BJ (cell line): ENCODE measurements at regions not wholly inside any gene's neighbourhood (a gene's known extent, or its start where the extent isn't known, plus 50 kb on each side); places are given as distances from the start of the nearest gene placed in this dataset.

ENCODE experiments used
- CTCF ChIA-PET: fragments of 350-600 bp; formaldehyde crosslinking; extraction: SDS; loops from one replicate; lab custom pipeline; 2021; ENCODE audit warnings: antibody characterized with exemption, inconsistent platforms; lab: Yijun Ruan, JAX
- POLR2A ChIA-PET: fragments of 300-600 bp; sonication (Branson Sonifier 250); formaldehyde crosslinking; extraction: SDS; loops from one replicate; lab custom pipeline; 2021; ENCODE audit warnings: antibody characterized with exemption; lab: Charles Lee
- DNase-seq: peaks from one replicate; pipeline ENCODE4 v3.0.0-alpha.2; 2011; ENCODE audit warnings: low read depth
- H3K27me3 ChIP-seq: 2 replicates; pipeline ENCODE4 v1.6.0; 2011; ENCODE audit warnings: low read length; ENCODE audit not compliant: control insufficient read depth, insufficient read depth
- H3K36me3 ChIP-seq: 2 replicates; pipeline ENCODE4 v1.5.1; 2011; ENCODE audit warnings: low read length; ENCODE audit not compliant: control insufficient read depth, insufficient read depth
- H3K4me3 ChIP-seq: 2 replicates; pipeline ENCODE4 v1.5.1; 2011; ENCODE audit warnings: low read depth, mild to moderate bottlenecking, control low read depth, low read length
- CTCF ChIP-seq: IDR thresholded peaks from 2 replicates; pipeline ENCODE4 v1.5.1; 2011; ENCODE audit warnings: low read depth, mild to moderate bottlenecking, control low read depth, inconsistent platforms, low read length, moderate library complexity; ENCODE audit not compliant: insufficient read depth

- DNase-seq = no peak
- CTCF ChIA-PET = no interaction called here
- POLR2A ChIA-PET = no interaction called here
- TF ChIP-seq CTCF = no peak
- H3K36me3 ChIP-seq = no peaks in the 10 kb centered on the region
- no peaks in the 10 kb centered on the region for H3K27me3 ChIP-seq
- no peak overlapping the region for H3K4me3 ChIP-seq
Observed at GRCh38 chr10:36202881-36203280, 560.8 kb upstream of the FZD8 start.

GRCh38 chr10:36200577-36200976, 558.5 kb upstream of the FZD8 start:
- DNase-seq = no peak
- no peak for TF ChIP-seq CTCF
- CTCF ChIA-PET = no interaction called here
- POLR2A ChIA-PET = no interaction called here
- Histone ChIP-seq H3K4me3 (no peak overlapping the region), H3K36me3 (no peaks in the 10 kb centered on the region), H3K27me3 (no peaks in the 10 kb centered on the region)

GRCh38 chr10:36198322-36198721, 556.2 kb upstream of the FZD8 start:
- Histone ChIP-seq H3K4me3 (no peak overlapping the region), H3K36me3 (no peaks in the 10 kb centered on the region), H3K27me3 (no peaks in the 10 kb centered on the region)
- no peak for TF ChIP-seq CTCF
- ChIA-PET CTCF (no interaction called here), POLR2A (no interaction called here)
- DNase-seq = no peak

GRCh38 chr10:36195364-36195763, 553.3 kb upstream of the FZD8 start:
- H3K4me3 ChIP-seq = no peak overlapping the region
- ChIA-PET POLR2A (no interaction called here), CTCF (no interaction called here)
- DNase-seq = no peak
- TF ChIP-seq CTCF = no peak
- H3K27me3 ChIP-seq = no peaks in the 10 kb centered on the region
- H3K36me3 ChIP-seq = no peaks in the 10 kb centered on the region

- TF ChIP-seq CTCF = no peak
- DNase-seq = no peak
- ChIA-PET POLR2A (no interaction called here), CTCF (no interaction called here)
- Histone ChIP-seq H3K27me3 (no peaks in the 10 kb centered on the region), H3K4me3 (no peak overlapping the region), H3K36me3 (no peaks in the 10 kb centered on the region)
Observed at GRCh38 chr10:36194276-36194675, 552.2 kb upstream of the FZD8 start.
